OCI-LY7 (cell line): ENCODE measurements at regions not wholly inside any gene's neighbourhood (a gene's known extent, or its start where the extent isn't known, plus 50 kb on each side); places are given as distances from the start of the nearest gene placed in this dataset.
"Not testable (repeated sequence)": the region's sequence is repeated elsewhere in the genome, so short reads cannot be mapped to it uniquely, and the experiment has no call there.

Experiments used
- BruUV-seq: library from RNA; stranded (reverse); fragments of 400-500 nt; replicated peaks from 2 replicates; lab custom pipeline; 2021; lab: Mats Ljungman, UMichigan
- CTCF ChIA-PET: fragments of 300-600 bp; sonication (Branson Sonifier 250); formaldehyde crosslinking; loops from one replicate; lab custom pipeline; 2022; ENCODE audit warnings: antibody characterized with exemption; ENCODE audit not compliant: unreplicated experiment; lab: Charles Lee
- POLR2A ChIA-PET: fragments of 300-600 bp; sonication (Branson Sonifier 250); formaldehyde crosslinking; loops from one replicate; lab custom pipeline; 2022; ENCODE audit warnings: antibody characterized with exemption; lab: Charles Lee
- DNase-seq: peaks from one replicate; pipeline ENCODE4 v3.0.0-alpha.2; 2015; ENCODE audit warnings: low spot score
- H2AFZ ChIP-seq: fragments of 200-600 bp; sonication (generic), shearing (Covaris generic); 2 replicates; pipeline ENCODE4 v1.6.1; 2014; ENCODE audit warnings: mild to moderate bottlenecking, antibody characterized with exemption, low read length, moderate library complexity
- H3K27ac ChIP-seq: fragments of 200-600 bp; sonication (generic); 2 replicates; pipeline ENCODE4 v1.5.1; 2014; ENCODE audit warnings: mixed run types, low read depth, mild to moderate bottlenecking, moderate library complexity, low read length, inconsistent platforms; ENCODE audit not compliant: poor library complexity, severe bottlenecking
- H3K36me3 ChIP-seq: fragments of 200-600 bp; sonication (generic); 2 replicates; pipeline ENCODE4 v1.6.1; 2014; ENCODE audit warnings: mild to moderate bottlenecking, antibody characterized with exemption, low read length, moderate library complexity, mixed read lengths; ENCODE audit not compliant: insufficient read depth
- H3K4me1 ChIP-seq: fragments of 200-600 bp; sonication (generic); 2 replicates; pipeline ENCODE4 v1.5.1; 2014; ENCODE audit warnings: mild to moderate bottlenecking, low read length; ENCODE audit not compliant: insufficient read depth, poor library complexity, severe bottlenecking
- H3K4me2 ChIP-seq: fragments of 200-600 bp; sonication (generic); 2 replicates; pipeline ENCODE4 v1.6.1; 2014; ENCODE audit warnings: mild to moderate bottlenecking, low read length
- H3K4me3 ChIP-seq: fragments of 200-600 bp; sonication (generic); 2 replicates; pipeline ENCODE4 v1.5.1; 2014; ENCODE audit warnings: mild to moderate bottlenecking, low read depth, low read length; ENCODE audit not compliant: poor library complexity, severe bottlenecking
- H3K79me2 ChIP-seq: fragments of 200-600 bp; sonication (generic); 2 replicates; pipeline ENCODE4 v1.6.1; 2016; ENCODE audit warnings: low read depth, mild to moderate bottlenecking, low read length, moderate library complexity, mixed read lengths; ENCODE audit not compliant: insufficient read depth
- H3K9me2 ChIP-seq: fragments of 200-600 bp; sonication (generic); 2 replicates; pipeline ENCODE4 v1.6.1; 2016; ENCODE audit warnings: mild to moderate bottlenecking, low read length, mixed read lengths; ENCODE audit not compliant: insufficient read depth
- H3K9me3 ChIP-seq: fragments of 200-600 bp; sonication (generic); 2 replicates; pipeline ENCODE4 v1.6.1; 2014; ENCODE audit warnings: mild to moderate bottlenecking, mixed run types, low read length, mixed read lengths
- H4K20me1 ChIP-seq: fragments of 200-600 bp; sonication (generic); 2 replicates; pipeline ENCODE4 v1.6.1; 2014; ENCODE audit warnings: mild to moderate bottlenecking, antibody characterized with exemption, low read length, moderate library complexity, mixed read lengths; ENCODE audit not compliant: insufficient read depth
- CTCF ChIP-seq: fragments of 200-600 bp; sonication (generic); conservative IDR thresholded peaks from 2 replicates; pipeline ENCODE4 v1.5.1; 2014; ENCODE audit warnings: mild to moderate bottlenecking, antibody characterized with exemption, low read length, moderate library complexity, mixed read lengths
- EZH2phosphoT487 ChIP-seq: fragments of 200-600 bp; sonication (generic); IDR thresholded peaks from 2 replicates; pipeline ENCODE4 v1.6.1; 2018; ENCODE audit warnings: low read depth, borderline replicate concordance, mild to moderate bottlenecking, mixed run types, antibody characterized with exemption, low read length, moderate library complexity, mixed read lengths
- intact Hi-C: fragments of 100-400 bp; cut with micrococcal nuclease; formaldehyde crosslinking; loops from one replicate; pipeline ENCODE4 v1.10.0; 2022; ENCODE audit not compliant: unreplicated experiment

- Histone ChIP-seq H3K36me3 (no peaks in the 10 kb centered on the region), H3K4me1 (no peaks in the 10 kb centered on the region), H3K27ac (no peak overlapping the region), H3K4me2 (no peak overlapping the region), H3K9me2 (no peaks in the 10 kb centered on the region), H2AFZ (no peak overlapping the region), H3K4me3 (no peak overlapping the region), H3K9me3 (no peaks in the 10 kb centered on the region), H4K20me1 (no peaks in the 10 kb centered on the region), H3K79me2 (no peaks in the 10 kb centered on the region)
- intact Hi-C loops, result no loop called here
- POLR2A ChIA-PET, result no interaction called here
- TF ChIP-seq EZH2phosphoT487, result no peak
- no peak for TF ChIP-seq CTCF
- DNase-seq, result no peak
- no TSS peak for BruUV-seq
- CTCF ChIA-PET, result no interaction called here
These were observed 239.4 kb downstream of the OXSM start for GRCh38 chr3:26029321-26029720.

- H3K27ac ChIP-seq, H2AFZ ChIP-seq, BruUV-seq, H4K20me1 ChIP-seq, H3K4me2 ChIP-seq, H3K9me2 ChIP-seq, H3K4me3 ChIP-seq, H3K79me2 ChIP-seq, CTCF ChIA-PET, H3K4me1 ChIP-seq, intact Hi-C loops, DNase-seq, POLR2A ChIA-PET, H3K36me3 ChIP-seq, H3K9me3 ChIP-seq: not testable (repeated sequence)
These were observed 252.2 kb downstream of the OXSM start for GRCh38 chr3:26042126-26042525.

DNA sequence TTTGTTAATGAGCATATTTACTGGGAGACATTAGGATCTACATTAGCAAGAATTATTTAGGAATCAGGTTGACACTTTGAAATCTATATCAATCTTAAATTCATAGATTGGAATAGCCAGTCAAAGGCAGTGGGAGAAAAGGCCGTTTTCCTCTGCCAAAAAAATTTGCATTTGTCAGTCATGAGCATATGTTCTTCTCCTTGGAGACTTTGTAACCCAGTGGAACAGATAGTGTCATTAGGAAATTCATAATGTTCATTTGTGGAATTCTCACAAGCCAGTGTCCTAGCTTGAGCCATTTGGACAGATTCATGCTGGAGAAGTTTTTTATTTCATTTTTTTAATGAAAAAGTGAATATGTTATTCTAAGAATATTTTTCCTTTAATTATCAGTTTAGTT is 260.1 kb downstream of the OXSM start:
- CTCF ChIA-PET, result no interaction called here
- no peaks in the 10 kb centered on the region for H3K4me1 ChIP-seq
- H3K9me2 ChIP-seq, result no peaks in the 10 kb centered on the region
- no peak overlapping the region for H2AFZ ChIP-seq
- intact Hi-C loops, result no loop called here
- no peak overlapping the region for H3K27ac ChIP-seq
- no TSS peak for BruUV-seq
- H4K20me1 ChIP-seq, result no peaks in the 10 kb centered on the region
- POLR2A ChIA-PET, result no interaction called here
- no peak overlapping the region for H3K4me3 ChIP-seq
- no peaks in the 10 kb centered on the region for H3K79me2 ChIP-seq
- TF ChIP-seq EZH2phosphoT487 (no peak), CTCF (no peak)
- no peaks in the 10 kb centered on the region for H3K36me3 ChIP-seq
- no peaks in the 10 kb centered on the region for H3K9me3 ChIP-seq
- no peak for DNase-seq
- no peak overlapping the region for H3K4me2 ChIP-seq
